Neuron (in vitro differentiated cells): ENCODE measurements at regions not wholly inside any gene's neighbourhood (a gene's known extent, or its start where the extent isn't known, plus 50 kb on each side); places are given as distances from the start of the nearest gene placed in this dataset.

Source experiments
- H2AFZ ChIP-seq: one replicate; pipeline ENCODE4 v1.6.1; 2013; ENCODE audit warnings: low read depth, mild to moderate bottlenecking, inconsistent platforms, low read length, moderate library complexity
- H3K27me3 ChIP-seq: one replicate; pipeline ENCODE4 v1.6.1; 2013; ENCODE audit warnings: low read length; ENCODE audit not compliant: insufficient read depth
- H3K36me3 ChIP-seq: one replicate; pipeline ENCODE4 v1.6.1; 2013; ENCODE audit warnings: low read length; ENCODE audit not compliant: insufficient read depth
- H3K4me1 ChIP-seq: one replicate; pipeline ENCODE4 v1.6.1; 2013; ENCODE audit warnings: low read length; ENCODE audit not compliant: insufficient read depth
- H3K4me3 ChIP-seq: 2 replicates; pipeline ENCODE4 v1.5.1; 2013; ENCODE audit warnings: mild to moderate bottlenecking, low read length, moderate library complexity
- H3K9me3 ChIP-seq: one replicate; pipeline ENCODE4 v1.6.1; 2013; ENCODE audit warnings: low read length

GRCh38 chr5:4542145-4542778, 597.9 kb upstream of the ADAMTS16 start:
- no peak overlapping the region for H3K4me3 ChIP-seq
- H2AFZ ChIP-seq: no peak overlapping the region
- H3K9me3 ChIP-seq: peaks cover 2% of the 10 kb centered on the region
- no peaks in the 10 kb centered on the region for H3K4me1 ChIP-seq
- no peaks in the 10 kb centered on the region for H3K36me3 ChIP-seq
- no peaks in the 10 kb centered on the region for H3K27me3 ChIP-seq

- Histone ChIP-seq H3K4me3 (no peak overlapping the region), H3K27me3 (no peaks in the 10 kb centered on the region), H3K4me1 (no peaks in the 10 kb centered on the region), H3K36me3 (no peaks in the 10 kb centered on the region), H2AFZ (no peak overlapping the region), H3K9me3 (peaks cover 2% of the 10 kb centered on the region)
Measured at GRCh38 chr5:4544049-4544670, 596.0 kb upstream of the ADAMTS16 start.

GRCh38 chr5:4547547-4547946, 592.6 kb upstream of the ADAMTS16 start:
- Histone ChIP-seq H2AFZ (no peak overlapping the region), H3K9me3 (no peaks in the 10 kb centered on the region), H3K27me3 (no peaks in the 10 kb centered on the region), H3K4me3 (no peak overlapping the region), H3K36me3 (no peaks in the 10 kb centered on the region), H3K4me1 (peaks cover 4% of the 10 kb centered on the region)

- Histone ChIP-seq H3K36me3 (no peaks in the 10 kb centered on the region), H3K27me3 (no peaks in the 10 kb centered on the region), H2AFZ (no peak overlapping the region), H3K4me3 (no peak overlapping the region), H3K4me1 (peaks cover 4% of the 10 kb centered on the region), H3K9me3 (no peaks in the 10 kb centered on the region)
Measured at GRCh38 chr5:4548341-4548740, 591.8 kb upstream of the ADAMTS16 start.

GRCh38 chr5:4549351-4549750, 590.8 kb upstream of the ADAMTS16 start:
- no peaks in the 10 kb centered on the region for H3K36me3 ChIP-seq
- peaks cover 8% of the 10 kb centered on the region for H3K4me1 ChIP-seq
- H2AFZ ChIP-seq: no peak overlapping the region
- no peaks in the 10 kb centered on the region for H3K27me3 ChIP-seq
- no peaks in the 10 kb centered on the region for H3K9me3 ChIP-seq
- no peak overlapping the region for H3K4me3 ChIP-seq

GRCh38 chr5:4551034-4551433, 589.1 kb upstream of the ADAMTS16 start:
- Histone ChIP-seq H3K4me3 (no peak overlapping the region), H3K9me3 (no peaks in the 10 kb centered on the region), H2AFZ (no peak overlapping the region), H3K4me1 (peaks cover 9% of the 10 kb centered on the region), H3K36me3 (no peaks in the 10 kb centered on the region), H3K27me3 (no peaks in the 10 kb centered on the region)

- Histone ChIP-seq H3K9me3 (no peaks in the 10 kb centered on the region), H3K36me3 (no peaks in the 10 kb centered on the region), H2AFZ (no peak overlapping the region), H3K27me3 (no peaks in the 10 kb centered on the region), H3K4me3 (no peak overlapping the region), H3K4me1 (peaks cover 9% of the 10 kb centered on the region)
Measured at GRCh38 chr5:4553130-4553529, 587.0 kb upstream of the ADAMTS16 start.

- no peaks in the 10 kb centered on the region for H3K36me3 ChIP-seq
- H3K9me3 ChIP-seq: no peaks in the 10 kb centered on the region
- H3K4me3 ChIP-seq: no peak overlapping the region
- no peaks in the 10 kb centered on the region for H3K27me3 ChIP-seq
- no peak overlapping the region for H2AFZ ChIP-seq
- H3K4me1 ChIP-seq: peaks cover 9% of the 10 kb centered on the region
Measured at GRCh38 chr5:4553978-4554377, 586.2 kb upstream of the ADAMTS16 start.

- no peaks in the 10 kb centered on the region for H3K36me3 ChIP-seq
Measured at GRCh38 chr5:4555725-4556285, 584.3 kb upstream of the ADAMTS16 start.

GRCh38 chr5:4561403-4561802, 578.7 kb upstream of the ADAMTS16 start:
- Histone ChIP-seq H3K9me3 (no peaks in the 10 kb centered on the region), H3K36me3 (no peaks in the 10 kb centered on the region), H3K4me1 (no peaks in the 10 kb centered on the region), H3K27me3 (no peaks in the 10 kb centered on the region), H2AFZ (no peak overlapping the region), H3K4me3 (no peak overlapping the region)

More at GRCh38 chr5:4555725-4556285, 584.3 kb upstream of the ADAMTS16 start:
- H3K27me3 ChIP-seq: no peaks in the 10 kb centered on the region
- no peaks in the 10 kb centered on the region for H3K9me3 ChIP-seq
- H3K4me1 ChIP-seq: peaks cover 5% of the 10 kb centered on the region
- H2AFZ ChIP-seq: no peak overlapping the region
- no peak overlapping the region for H3K4me3 ChIP-seq

GRCh38 chr5:4563400-4563799, 576.7 kb upstream of the ADAMTS16 start:
- H2AFZ ChIP-seq: no peak overlapping the region
- no peaks in the 10 kb centered on the region for H3K27me3 ChIP-seq
- H3K9me3 ChIP-seq: no peaks in the 10 kb centered on the region
- H3K4me3 ChIP-seq: no peak overlapping the region
- H3K36me3 ChIP-seq: no peaks in the 10 kb centered on the region
- no peaks in the 10 kb centered on the region for H3K4me1 ChIP-seq

- Histone ChIP-seq H3K4me3 (peak overlapping the region; percentile 33), H3K36me3 (no peaks in the 10 kb centered on the region), H3K4me1 (peaks cover 31% of the 10 kb centered on the region), H3K9me3 (no peaks in the 10 kb centered on the region), H2AFZ (peak overlapping the region; percentile 73), H3K27me3 (no peaks in the 10 kb centered on the region)
Measured at GRCh38 chr5:4570047-4570995, 569.8 kb upstream of the ADAMTS16 start.
